ENCODE measurements at regions not wholly inside any gene's neighbourhood (a gene's known extent, or its start where the extent isn't known, plus 50 kb on each side); places are given as distances from the start of the nearest gene placed in this dataset.
A peak's percentile ranks its signal among the peaks of the same experiment; 100 is the strongest.
"Not testable (repeated sequence)": the region's sequence is repeated elsewhere in the genome, so short reads cannot be mapped to it uniquely, and the experiment has no call there.

DNA sequence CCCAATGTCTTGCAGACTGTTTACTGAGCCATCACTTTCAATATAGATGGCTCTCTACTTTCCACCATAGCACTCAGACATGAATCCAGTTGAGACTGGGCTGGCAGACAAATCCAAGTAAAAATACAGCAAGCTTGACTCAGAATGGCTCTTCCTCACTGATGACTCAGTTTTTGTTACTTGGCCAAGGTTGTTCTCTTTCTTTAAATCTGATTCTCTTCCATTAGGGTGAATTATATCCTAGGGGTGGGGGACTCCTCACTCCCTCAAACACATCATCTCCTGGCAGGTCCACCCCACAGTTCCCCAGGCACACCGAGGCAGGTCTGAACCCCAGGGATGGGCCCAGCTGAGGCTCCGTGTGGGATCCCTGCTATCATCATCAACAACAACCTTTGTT lies 157.9 kb downstream of the MEX3B start:
- H3K4me1 ChIP-seq, result peaks cover 0 to 11% (median 0%) of the 10 kb centered on the region in 9 donors
- H3K36me3 ChIP-seq, result no peaks in the 10 kb centered on the region
- no peak overlapping the region for H3K4me3 ChIP-seq
- no peak overlapping the region for H3K27ac ChIP-seq
- intact Hi-C loops (cut with DNase I), result no loop called here
- TF ChIP-seq, protein P1, sequence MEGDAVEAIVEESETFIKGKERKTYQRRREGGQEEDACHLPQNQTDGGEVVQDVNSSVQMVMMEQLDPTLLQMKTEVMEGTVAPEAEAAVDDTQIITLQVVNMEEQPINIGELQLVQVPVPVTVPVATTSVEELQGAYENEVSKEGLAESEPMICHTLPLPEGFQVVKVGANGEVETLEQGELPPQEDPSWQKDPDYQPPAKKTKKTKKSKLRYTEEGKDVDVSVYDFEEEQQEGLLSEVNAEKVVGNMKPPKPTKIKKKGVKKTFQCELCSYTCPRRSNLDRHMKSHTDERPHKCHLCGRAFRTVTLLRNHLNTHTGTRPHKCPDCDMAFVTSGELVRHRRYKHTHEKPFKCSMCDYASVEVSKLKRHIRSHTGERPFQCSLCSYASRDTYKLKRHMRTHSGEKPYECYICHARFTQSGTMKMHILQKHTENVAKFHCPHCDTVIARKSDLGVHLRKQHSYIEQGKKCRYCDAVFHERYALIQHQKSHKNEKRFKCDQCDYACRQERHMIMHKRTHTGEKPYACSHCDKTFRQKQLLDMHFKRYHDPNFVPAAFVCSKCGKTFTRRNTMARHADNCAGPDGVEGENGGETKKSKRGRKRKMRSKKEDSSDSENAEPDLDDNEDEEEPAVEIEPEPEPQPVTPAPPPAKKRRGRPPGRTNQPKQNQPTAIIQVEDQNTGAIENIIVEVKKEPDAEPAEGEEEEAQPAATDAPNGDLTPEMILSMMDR (IDR thresholded peaks at IDR 0.05), result no peak
- DNase-seq, result no peak
- WGBS, 2 donors, result 72 to 74% methylated on average over 2 of the region's 2 CpGs
- no peaks in the 10 kb centered on the region for H3K9me3 ChIP-seq
- ATAC-seq, result peak in 1 of 8 donors; percentile 37
- H3K27me3 ChIP-seq, result no peaks in the 10 kb centered on the region

DNA sequence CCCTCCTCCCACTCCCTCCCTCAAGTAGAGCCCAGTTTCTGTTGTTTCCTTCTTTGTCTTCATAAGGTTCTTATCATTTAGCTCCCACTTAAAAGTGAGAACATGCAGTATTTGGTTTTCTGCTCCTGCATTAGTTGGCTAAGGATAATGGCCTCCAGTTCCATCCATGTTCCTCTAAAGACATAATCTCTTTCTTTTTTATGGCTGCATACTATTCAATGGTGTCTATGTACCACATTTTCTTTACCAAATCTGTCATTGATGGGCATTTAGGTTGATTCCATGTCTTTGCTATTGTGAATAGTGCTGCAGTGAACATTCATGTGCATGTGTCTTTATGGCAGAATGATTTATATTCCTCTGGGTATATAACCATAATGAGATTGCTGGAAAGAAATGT lies 158.6 kb downstream of the MEX3B start:
- H3K4me3 ChIP-seq; H3K27ac ChIP-seq; H3K27me3 ChIP-seq; H3K9me3 ChIP-seq; DNase-seq; ATAC-seq; intact Hi-C loops (cut with DNase I); H3K36me3 ChIP-seq: not testable (repeated sequence)
- H3K4me1 ChIP-seq, result peaks cover 0 to 11% (median 0%) of the 10 kb centered on the region in 9 donors

DNA sequence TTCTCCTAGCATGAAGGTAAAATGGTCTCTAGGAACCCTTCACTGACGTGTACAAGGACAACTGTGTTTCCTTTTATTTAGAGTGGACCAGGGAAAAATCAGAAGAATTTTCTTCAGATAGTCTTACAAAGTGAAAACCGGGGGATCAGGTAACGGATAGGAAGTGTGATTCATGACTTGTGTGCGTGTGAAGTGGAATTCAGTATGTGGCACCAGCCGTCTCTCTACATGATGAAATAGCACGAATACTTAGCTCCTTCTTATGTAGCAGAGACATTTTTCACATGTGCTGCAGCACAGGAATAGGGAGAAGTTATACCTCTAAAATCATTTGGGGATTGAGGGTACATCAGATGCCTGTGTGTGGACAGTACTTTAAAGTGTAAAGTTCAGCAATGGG lies 159.2 kb downstream of the MEX3B start:
- H3K4me3 ChIP-seq, result no peak overlapping the region
- H3K27ac ChIP-seq, result no peak overlapping the region
- intact Hi-C loops (cut with DNase I), result no loop called here
- WGBS, 2 donors, result 88 to 94% methylated on average over 6 of the region's 6 CpGs
- no peak for ATAC-seq
- H3K4me1 ChIP-seq, result peaks cover 0 to 11% (median 0%) of the 10 kb centered on the region in 9 donors
- TF ChIP-seq, protein P1 (IDR thresholded peaks at IDR 0.05), result no peak
- no peaks in the 10 kb centered on the region for H3K9me3 ChIP-seq
- no peak for DNase-seq
- no peaks in the 10 kb centered on the region for H3K36me3 ChIP-seq
- no peaks in the 10 kb centered on the region for H3K27me3 ChIP-seq

DNA sequence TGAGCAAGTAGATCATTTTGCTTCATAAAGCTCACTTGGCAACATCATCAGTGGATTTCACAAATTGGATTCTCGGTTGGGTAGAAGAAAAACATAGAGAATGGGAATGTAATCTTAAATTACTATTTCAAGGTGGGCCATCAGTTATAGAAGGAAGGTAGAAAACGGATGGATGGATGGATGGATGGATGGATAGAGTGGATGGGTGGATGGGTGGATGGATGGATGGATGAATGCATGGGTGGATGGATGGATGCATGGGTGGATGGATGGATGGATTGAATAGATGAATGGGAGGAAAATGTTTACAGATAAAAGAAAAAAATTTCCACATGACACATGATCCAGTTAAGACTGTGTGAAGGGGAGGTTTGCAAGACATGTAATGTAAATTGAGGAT lies 159.7 kb downstream of the MEX3B start:
- WGBS, 2 donors, result 95 to 96% methylated on average over 2 of the region's 2 CpGs
- TF ChIP-seq, protein P1 (IDR thresholded peaks at IDR 0.05), result no peak
- no peak for ATAC-seq

DNA sequence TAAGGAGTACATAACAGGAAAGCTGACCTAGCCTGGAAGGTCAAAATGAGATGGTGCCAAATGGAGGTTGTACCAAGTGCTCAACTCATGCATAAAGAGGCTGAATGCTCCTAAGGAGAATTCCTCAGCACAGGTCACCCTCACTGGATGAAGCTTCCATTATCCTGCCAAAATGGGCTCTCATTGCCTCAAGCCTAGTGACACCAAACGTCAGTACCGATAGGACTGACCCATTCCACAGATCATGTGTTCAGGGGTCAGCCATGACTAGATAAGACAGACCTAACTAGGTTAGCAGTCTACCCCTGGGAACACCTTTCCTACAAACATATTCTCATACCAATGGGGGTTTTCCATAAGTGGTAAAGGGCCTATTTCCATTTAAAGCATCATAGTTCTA lies 160.7 kb downstream of the MEX3B start:
- no peak for ATAC-seq
- Histone ChIP-seq H3K36me3 (no peaks in the 10 kb centered on the region), H3K9me3 (no peaks in the 10 kb centered on the region), H3K27me3 (no peaks in the 10 kb centered on the region), H3K4me3 (no peak overlapping the region), H3K27ac (no peak overlapping the region), H3K4me1 (peaks cover 0 to 11% (median 0%) of the 10 kb centered on the region in 9 donors)
- WGBS, 2 donors, result 91 to 98% methylated on average over 2 of the region's 2 CpGs
- no peak for DNase-seq
- TF ChIP-seq, protein P1 (IDR thresholded peaks at IDR 0.05), result no peak
- intact Hi-C loops (cut with DNase I), result no loop called here

More for the DNA sequence above, 159.7 kb downstream of the MEX3B start:
- no peaks in the 10 kb centered on the region for H3K9me3 ChIP-seq
- intact Hi-C loops (cut with DNase I), result no loop called here
- H3K27me3 ChIP-seq, result no peaks in the 10 kb centered on the region
- no peak overlapping the region for H3K27ac ChIP-seq
- peaks cover 0 to 11% (median 0%) of the 10 kb centered on the region in 9 donors for H3K4me1 ChIP-seq
- DNase-seq, result no peak
- H3K36me3 ChIP-seq, result no peaks in the 10 kb centered on the region
- no peak overlapping the region for H3K4me3 ChIP-seq
